ENCODE measurements at regions not wholly inside any gene's neighbourhood (a gene's known extent, or its start where the extent isn't known, plus 50 kb on each side); places are given as distances from the start of the nearest gene placed in this dataset.

- Histone ChIP-seq H3K27ac (ENCODE audit: low read depth, low read length) (no peak overlapping the region), H3K36me3 (ENCODE audit: control insufficient read depth in 2 of 3, insufficient read depth in 3 of 3, low read length in 3 of 3) (no peaks in the 10 kb centered on the region), H3K4me3 (ENCODE audit: low read length) (no peak overlapping the region), H3K27me3 (ENCODE audit: control insufficient read depth in 2 of 2, insufficient read depth in 2 of 2, low read length in 2 of 2) (no peaks in the 10 kb centered on the region), H3K4me1 (ENCODE audit: control insufficient read depth in 2 of 2, insufficient read depth in 2 of 2, low read length in 2 of 2) (no peaks in the 10 kb centered on the region), H3K9me3 (ENCODE audit: control insufficient read depth in 2 of 3, low read length in 3 of 3) (no peaks in the 10 kb centered on the region)
- DNase-seq (no peak), ATAC-seq (no peak)
- peaks cover 0 to 20% (median 2%) of the 10 kb centered on the region in 11 donors for H3K9me3 Mint-ChIP-seq
- ChIA-PET CTCF (no interaction called here), POLR2A (no interaction called here)
- H3K27me3 Mint-ChIP-seq: no peaks in the 10 kb centered on the region
- H3K27ac Mint-ChIP-seq: no peak overlapping the region
- no peak overlapping the region for H3K4me3 Mint-ChIP-seq
- intact Hi-C loops (cut with micrococcal nuclease): no loop called here
- no peaks in the 10 kb centered on the region for H3K4me1 Mint-ChIP-seq
- H3K36me3 Mint-ChIP-seq: no peaks in the 10 kb centered on the region
Measured at GRCh38 chr3:163547014-163547685, 1531.1 kb downstream of the SI start.

GRCh38 chr3:163543662-163544061 lies 1534.6 kb downstream of the SI start:
- Mint-ChIP-seq H3K27me3 (no peaks in the 10 kb centered on the region), H3K36me3 (no peaks in the 10 kb centered on the region), H3K4me3 (no peak overlapping the region), H3K4me1 (no peaks in the 10 kb centered on the region), H3K27ac (no peak overlapping the region), H3K9me3 (peaks cover 0 to 11% (median 0%) of the 10 kb centered on the region in 11 donors)
- ChIA-PET POLR2A (no interaction called here), CTCF (no interaction called here)
- Histone ChIP-seq H3K27me3 (ENCODE audit: control insufficient read depth in 2 of 2, insufficient read depth in 2 of 2, low read length in 2 of 2) (no peaks in the 10 kb centered on the region), H3K27ac (ENCODE audit: low read depth, low read length) (no peak overlapping the region), H3K36me3 (ENCODE audit: control insufficient read depth in 2 of 3, insufficient read depth in 3 of 3, low read length in 3 of 3) (no peaks in the 10 kb centered on the region), H3K4me1 (ENCODE audit: control insufficient read depth in 2 of 2, insufficient read depth in 2 of 2, low read length in 2 of 2) (no peaks in the 10 kb centered on the region), H3K9me3 (ENCODE audit: control insufficient read depth in 2 of 3, low read length in 3 of 3) (no peaks in the 10 kb centered on the region), H3K4me3 (ENCODE audit: low read length) (no peak overlapping the region)
- DNase-seq: no peak
- intact Hi-C loops (cut with micrococcal nuclease): no loop called here
- ATAC-seq: no peak

GRCh38 chr3:163541629-163542028 lies 1536.7 kb downstream of the SI start:
- no peaks in the 10 kb centered on the region for H3K36me3 Mint-ChIP-seq
- Histone ChIP-seq H3K9me3 (ENCODE audit: control insufficient read depth in 2 of 3, low read length in 3 of 3) (no peaks in the 10 kb centered on the region), H3K4me3 (ENCODE audit: low read length) (no peak overlapping the region), H3K27me3 (ENCODE audit: control insufficient read depth in 2 of 2, insufficient read depth in 2 of 2, low read length in 2 of 2) (no peaks in the 10 kb centered on the region), H3K4me1 (ENCODE audit: control insufficient read depth in 2 of 2, insufficient read depth in 2 of 2, low read length in 2 of 2) (no peaks in the 10 kb centered on the region), H3K36me3 (ENCODE audit: control insufficient read depth in 2 of 3, insufficient read depth in 3 of 3, low read length in 3 of 3) (no peaks in the 10 kb centered on the region), H3K27ac (ENCODE audit: low read depth, low read length) (no peak overlapping the region)
- peaks cover 0 to 8% (median 0%) of the 10 kb centered on the region in 11 donors for H3K9me3 Mint-ChIP-seq
- POLR2A ChIA-PET: no interaction called here
- H3K4me1 Mint-ChIP-seq: no peaks in the 10 kb centered on the region
- H3K27ac Mint-ChIP-seq: no peak overlapping the region
- intact Hi-C loops (cut with micrococcal nuclease): no loop called here
- DNase-seq: no peak
- H3K27me3 Mint-ChIP-seq: no peaks in the 10 kb centered on the region
- no peak overlapping the region for H3K4me3 Mint-ChIP-seq
- CTCF ChIA-PET: no interaction called here
- no peak for ATAC-seq

GRCh38 chr3:163538387-163538786 lies 1539.9 kb downstream of the SI start:
- Histone ChIP-seq H3K27me3 (ENCODE audit: control insufficient read depth in 2 of 2, insufficient read depth in 2 of 2, low read length in 2 of 2) (no peaks in the 10 kb centered on the region), H3K4me1 (ENCODE audit: control insufficient read depth in 2 of 2, insufficient read depth in 2 of 2, low read length in 2 of 2) (no peaks in the 10 kb centered on the region), H3K9me3 (ENCODE audit: control insufficient read depth in 2 of 3, low read length in 3 of 3) (no peaks in the 10 kb centered on the region), H3K36me3 (ENCODE audit: control insufficient read depth in 2 of 3, insufficient read depth in 3 of 3, low read length in 3 of 3) (no peaks in the 10 kb centered on the region), H3K4me3 (ENCODE audit: low read length) (no peak overlapping the region), H3K27ac (ENCODE audit: low read depth, low read length) (no peak overlapping the region)
- no peaks in the 10 kb centered on the region for H3K4me1 Mint-ChIP-seq
- H3K27me3 Mint-ChIP-seq: no peaks in the 10 kb centered on the region
- no peak for DNase-seq
- H3K4me3 Mint-ChIP-seq: no peak overlapping the region
- no peak for ATAC-seq
- intact Hi-C loops (cut with micrococcal nuclease): no loop called here
- H3K27ac Mint-ChIP-seq: no peak overlapping the region
- ChIA-PET POLR2A (no interaction called here), CTCF (no interaction called here)
- H3K36me3 Mint-ChIP-seq: no peaks in the 10 kb centered on the region
- H3K9me3 Mint-ChIP-seq: peaks cover 0 to 13% (median 0%) of the 10 kb centered on the region in 11 donors

GRCh38 chr3:163533381-163533780 lies 1544.9 kb downstream of the SI start:
- Histone ChIP-seq H3K9me3 (ENCODE audit: control insufficient read depth in 2 of 3, low read length in 3 of 3) (no peaks in the 10 kb centered on the region), H3K4me3 (ENCODE audit: low read length) (no peak overlapping the region), H3K27ac (ENCODE audit: low read depth, low read length) (no peak overlapping the region), H3K27me3 (ENCODE audit: control insufficient read depth in 2 of 2, insufficient read depth in 2 of 2, low read length in 2 of 2) (no peaks in the 10 kb centered on the region), H3K4me1 (ENCODE audit: control insufficient read depth in 2 of 2, insufficient read depth in 2 of 2, low read length in 2 of 2) (no peaks in the 10 kb centered on the region), H3K36me3 (ENCODE audit: control insufficient read depth in 2 of 3, insufficient read depth in 3 of 3, low read length in 3 of 3) (no peaks in the 10 kb centered on the region)
- Mint-ChIP-seq H3K27ac (no peak overlapping the region), H3K36me3 (no peaks in the 10 kb centered on the region), H3K9me3 (peaks cover 0 to 16% (median 4%) of the 10 kb centered on the region in 11 donors), H3K27me3 (no peaks in the 10 kb centered on the region), H3K4me1 (no peaks in the 10 kb centered on the region), H3K4me3 (no peak overlapping the region)
- ChIA-PET POLR2A (no interaction called here), CTCF (no interaction called here)
- ATAC-seq (no peak), DNase-seq (no peak)
- intact Hi-C loops (cut with micrococcal nuclease): no loop called here

- Mint-ChIP-seq H3K36me3 (no peaks in the 10 kb centered on the region), H3K27ac (no peak overlapping the region), H3K27me3 (no peaks in the 10 kb centered on the region), H3K4me1 (no peaks in the 10 kb centered on the region), H3K4me3 (no peak overlapping the region), H3K9me3 (peaks cover 0 to 5% (median 3%) of the 10 kb centered on the region in 11 donors)
- POLR2A ChIA-PET: no interaction called here
- ATAC-seq (no peak), DNase-seq (no peak)
- H3K27me3 ChIP-seq (ENCODE audit: control insufficient read depth in 2 of 2, insufficient read depth in 2 of 2, low read length in 2 of 2): no peaks in the 10 kb centered on the region
- H3K9me3 ChIP-seq (ENCODE audit: control insufficient read depth in 2 of 3, low read length in 3 of 3): no peaks in the 10 kb centered on the region
- CTCF ChIA-PET: no interaction called here
- no peaks in the 10 kb centered on the region for H3K4me1 ChIP-seq (ENCODE audit: control insufficient read depth in 2 of 2, insufficient read depth in 2 of 2, low read length in 2 of 2)
- intact Hi-C loops (cut with micrococcal nuclease): no loop called here
- no peaks in the 10 kb centered on the region for H3K36me3 ChIP-seq (ENCODE audit: control insufficient read depth in 2 of 3, insufficient read depth in 3 of 3, low read length in 3 of 3)
- H3K4me3 ChIP-seq (ENCODE audit: low read length): no peak overlapping the region
- no peak overlapping the region for H3K27ac ChIP-seq (ENCODE audit: low read depth, low read length)
Measured at GRCh38 chr3:163523375-163523774, 1554.9 kb downstream of the SI start.

GRCh38 chr3:163521261-163521660 lies 1557.0 kb downstream of the SI start:
- H3K27ac ChIP-seq (ENCODE audit: low read depth, low read length): no peak overlapping the region
- no peak for ATAC-seq
- Mint-ChIP-seq H3K27me3 (no peaks in the 10 kb centered on the region), H3K36me3 (no peaks in the 10 kb centered on the region), H3K9me3 (peaks cover 0 to 5% (median 3%) of the 10 kb centered on the region in 11 donors), H3K4me1 (no peaks in the 10 kb centered on the region), H3K4me3 (no peak overlapping the region), H3K27ac (no peak overlapping the region)
- no peaks in the 10 kb centered on the region for H3K36me3 ChIP-seq (ENCODE audit: control insufficient read depth in 2 of 3, insufficient read depth in 3 of 3, low read length in 3 of 3)
- DNase-seq: no peak
- CTCF ChIA-PET: no interaction called here
- no peak overlapping the region for H3K4me3 ChIP-seq (ENCODE audit: low read length)
- intact Hi-C loops (cut with micrococcal nuclease): no loop called here
- H3K27me3 ChIP-seq (ENCODE audit: control insufficient read depth in 2 of 2, insufficient read depth in 2 of 2, low read length in 2 of 2): no peaks in the 10 kb centered on the region
- no peaks in the 10 kb centered on the region for H3K4me1 ChIP-seq (ENCODE audit: control insufficient read depth in 2 of 2, insufficient read depth in 2 of 2, low read length in 2 of 2)
- POLR2A ChIA-PET: no interaction called here
- no peaks in the 10 kb centered on the region for H3K9me3 ChIP-seq (ENCODE audit: control insufficient read depth in 2 of 3, low read length in 3 of 3)

Measured in naive thymus-derived CD4-positive, alpha-beta T cell (primary cell).